ENCODE measurements at regions not wholly inside any gene's neighbourhood (a gene's known extent, or its start where the extent isn't known, plus 50 kb on each side); places are given as distances from the start of the nearest gene placed in this dataset.

GRCh38 chr1:81559662-81560350 lies 240.9 kb upstream of the ADGRL2 start:
- no peak for TF ChIP-seq YY1 (IDR thresholded peaks at IDR 0.05; ENCODE audit: low read depth)
- TF ChIP-seq EGR1 (IDR thresholded peaks at IDR 0.05) = no peak
- no peak for TF ChIP-seq TAF1 (IDR thresholded peaks at IDR 0.05; ENCODE audit: low read depth)
- no peak for TF ChIP-seq RAD21 (IDR thresholded peaks at IDR 0.05; ENCODE audit: low read depth)
- no peak for TF ChIP-seq CREB1 (IDR thresholded peaks at IDR 0.05; ENCODE audit: low read depth)
- TF ChIP-seq TEAD4 (IDR thresholded peaks at IDR 0.05) = no peak
- no peak for TF ChIP-seq EP300 (IDR thresholded peaks at IDR 0.05; ENCODE audit: borderline replicate concordance)
- TF ChIP-seq TCF12 (IDR thresholded peaks at IDR 0.05; ENCODE audit: low read depth) = no peak
- TF ChIP-seq CEBPB (IDR thresholded peaks at IDR 0.05) = no peak
- TF ChIP-seq, protein P1, sequence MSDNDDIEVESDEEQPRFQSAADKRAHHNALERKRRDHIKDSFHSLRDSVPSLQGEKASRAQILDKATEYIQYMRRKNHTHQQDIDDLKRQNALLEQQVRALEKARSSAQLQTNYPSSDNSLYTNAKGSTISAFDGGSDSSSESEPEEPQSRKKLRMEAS (IDR thresholded peaks at IDR 0.05) = no peak
- TF ChIP-seq REST (IDR thresholded peaks at IDR 0.05; ENCODE audit: low read depth) = no peak
- no peak for TF ChIP-seq FOXM1 (IDR thresholded peaks at IDR 0.05; ENCODE audit: borderline replicate concordance, low read depth)
- no peak for TF ChIP-seq ZBTB7A (IDR thresholded peaks at IDR 0.05; ENCODE audit: low read depth)
